ENCODE measurements at regions not wholly inside any gene's neighbourhood (a gene's known extent, or its start where the extent isn't known, plus 50 kb on each side); places are given as distances from the start of the nearest gene placed in this dataset.

GRCh38 chr11:34810107-34810562 lies 106.0 kb downstream of the APIP start:
- TF ChIP-seq, protein P1, sequence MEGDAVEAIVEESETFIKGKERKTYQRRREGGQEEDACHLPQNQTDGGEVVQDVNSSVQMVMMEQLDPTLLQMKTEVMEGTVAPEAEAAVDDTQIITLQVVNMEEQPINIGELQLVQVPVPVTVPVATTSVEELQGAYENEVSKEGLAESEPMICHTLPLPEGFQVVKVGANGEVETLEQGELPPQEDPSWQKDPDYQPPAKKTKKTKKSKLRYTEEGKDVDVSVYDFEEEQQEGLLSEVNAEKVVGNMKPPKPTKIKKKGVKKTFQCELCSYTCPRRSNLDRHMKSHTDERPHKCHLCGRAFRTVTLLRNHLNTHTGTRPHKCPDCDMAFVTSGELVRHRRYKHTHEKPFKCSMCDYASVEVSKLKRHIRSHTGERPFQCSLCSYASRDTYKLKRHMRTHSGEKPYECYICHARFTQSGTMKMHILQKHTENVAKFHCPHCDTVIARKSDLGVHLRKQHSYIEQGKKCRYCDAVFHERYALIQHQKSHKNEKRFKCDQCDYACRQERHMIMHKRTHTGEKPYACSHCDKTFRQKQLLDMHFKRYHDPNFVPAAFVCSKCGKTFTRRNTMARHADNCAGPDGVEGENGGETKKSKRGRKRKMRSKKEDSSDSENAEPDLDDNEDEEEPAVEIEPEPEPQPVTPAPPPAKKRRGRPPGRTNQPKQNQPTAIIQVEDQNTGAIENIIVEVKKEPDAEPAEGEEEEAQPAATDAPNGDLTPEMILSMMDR (IDR thresholded peaks at IDR 0.05 in 8 of 11, conservative IDR thresholded peaks at IDR 0.05 in 3 of 11) = no peak
- no peak for TF ChIP-seq POLR2A (IDR thresholded peaks at IDR 0.05)

Data from spleen (tissue), 7 donors.